OCI-LY1 (cell line): ENCODE measurements at regions not wholly inside any gene's neighbourhood (a gene's known extent, or its start where the extent isn't known, plus 50 kb on each side); places are given as distances from the start of the nearest gene placed in this dataset.

Experiments used
- H2AFZ ChIP-seq: fragments of 200-600 bp; sonication (generic), shearing (Covaris generic); 2 replicates; pipeline ENCODE4 v1.6.0; 2014; ENCODE audit warnings: antibody characterized with exemption, mild to moderate bottlenecking, low read length
- H3F3A ChIP-seq: fragments of 200-600 bp; sonication (generic), shearing (Covaris generic); 2 replicates; pipeline ENCODE4 v1.6.0; 2014; ENCODE audit warnings: mild to moderate bottlenecking, antibody characterized with exemption, low read length, moderate library complexity; ENCODE audit not compliant: insufficient read depth
- H3K27ac ChIP-seq: fragments of 200-600 bp; sonication (generic); 2 replicates; pipeline ENCODE4 v1.5.1; 2014; ENCODE audit warnings: low read length, mixed run types, mild to moderate bottlenecking, low read depth; ENCODE audit not compliant: poor library complexity, severe bottlenecking
- H3K27me3 ChIP-seq: fragments of 200-600 bp; sonication (generic); 2 replicates; pipeline ENCODE4 v1.6.0; 2014; ENCODE audit warnings: antibody characterized with exemption, mild to moderate bottlenecking, low read length, moderate library complexity; ENCODE audit not compliant: insufficient read depth
- H3K36me3 ChIP-seq: fragments of 200-600 bp; sonication (generic); 2 replicates; pipeline ENCODE4 v1.6.1; 2014; ENCODE audit warnings: mild to moderate bottlenecking, antibody characterized with exemption, low read length, moderate library complexity, mixed read lengths; ENCODE audit not compliant: insufficient read depth
- H3K4me1 ChIP-seq: fragments of 200-600 bp; sonication (generic); 2 replicates; pipeline ENCODE4 v1.5.1; 2014; ENCODE audit warnings: mild to moderate bottlenecking, low read length, moderate library complexity; ENCODE audit not compliant: insufficient read depth, severe bottlenecking
- H3K4me2 ChIP-seq: fragments of 200-600 bp; sonication (generic), shearing (Covaris generic); 2 replicates; pipeline ENCODE4 v1.6.1; 2014; ENCODE audit warnings: low read length
- H3K4me3 ChIP-seq: fragments of 200-600 bp; sonication (generic); 2 replicates; pipeline ENCODE4 v1.5.1; 2014; ENCODE audit warnings: low read length, low read depth, mild to moderate bottlenecking, mixed read lengths; ENCODE audit not compliant: poor library complexity, severe bottlenecking
- H3K79me2 ChIP-seq: fragments of 200-600 bp; shearing (Covaris generic); 2 replicates; pipeline ENCODE4 v1.6.1; 2016; ENCODE audit warnings: mixed run types, low read length, mixed read lengths; ENCODE audit not compliant: insufficient read depth
- H3K9ac ChIP-seq: fragments of 200-600 bp; sonication (generic), shearing (Covaris generic); 2 replicates; pipeline ENCODE4 v1.6.1; 2014; ENCODE audit warnings: mild to moderate bottlenecking, low read length, mixed read lengths
- H3K9me2 ChIP-seq: fragments of 200-600 bp; sonication (generic), shearing (Covaris generic); 2 replicates; pipeline ENCODE4 v1.6.1; 2014; ENCODE audit warnings: low read depth, mild to moderate bottlenecking, low read length, mixed read lengths
- H3K9me3 ChIP-seq: fragments of 200-600 bp; shearing (Covaris generic); 2 replicates; pipeline ENCODE4 v1.6.1; 2014; ENCODE audit warnings: low read length, mixed read lengths
- H4K20me1 ChIP-seq: fragments of 200-600 bp; sonication (generic), shearing (Covaris generic); 2 replicates; pipeline ENCODE4 v1.6.0; 2016; ENCODE audit warnings: mild to moderate bottlenecking, low read length; ENCODE audit not compliant: insufficient read depth
- CTCF ChIP-seq: fragments of 200-600 bp; sonication (generic), shearing (Covaris generic); IDR thresholded peaks from 2 replicates; pipeline ENCODE4 v1.5.1; 2017; ENCODE audit warnings: mild to moderate bottlenecking, antibody characterized with exemption, low read length, moderate library complexity, mixed read lengths
- EZH2 ChIP-seq: fragments of 200-600 bp; sonication (generic), shearing (Covaris generic); IDR thresholded peaks from 2 replicates; pipeline ENCODE4 v1.8.0; 2017; ENCODE audit warnings: borderline replicate concordance, mixed run types, mild to moderate bottlenecking, antibody characterized with exemption, low read length, moderate library complexity, mixed read lengths

- Histone ChIP-seq H3K27me3 (no peaks in the 10 kb centered on the region), H3K79me2 (no peaks in the 10 kb centered on the region), H3K9me2 (no peaks in the 10 kb centered on the region), H3K9ac (no peak overlapping the region), H3K27ac (no peak overlapping the region), H3K4me1 (no peaks in the 10 kb centered on the region), H3K4me2 (no peak overlapping the region), H3K9me3 (no peaks in the 10 kb centered on the region), H3F3A (no peaks in the 10 kb centered on the region), H2AFZ (no peak overlapping the region), H4K20me1 (no peaks in the 10 kb centered on the region), H3K36me3 (no peaks in the 10 kb centered on the region), H3K4me3 (no peak overlapping the region)
- no peak for TF ChIP-seq EZH2
- TF ChIP-seq CTCF = no peak
Measured at GRCh38 chr13:79688741-79689140, 207.8 kb downstream of the NDFIP2 start.

GRCh38 chr13:79686441-79686840, 205.5 kb downstream of the NDFIP2 start:
- Histone ChIP-seq H2AFZ (no peak overlapping the region), H3K9me2 (no peaks in the 10 kb centered on the region), H3K9ac (no peak overlapping the region), H3K27me3 (no peaks in the 10 kb centered on the region), H4K20me1 (no peaks in the 10 kb centered on the region), H3K9me3 (no peaks in the 10 kb centered on the region), H3K4me3 (no peak overlapping the region), H3K27ac (no peak overlapping the region), H3K79me2 (no peaks in the 10 kb centered on the region), H3K36me3 (no peaks in the 10 kb centered on the region), H3F3A (no peaks in the 10 kb centered on the region), H3K4me2 (no peak overlapping the region), H3K4me1 (no peaks in the 10 kb centered on the region)
- no peak for TF ChIP-seq CTCF
- no peak for TF ChIP-seq EZH2

- no peaks in the 10 kb centered on the region for H3K36me3 ChIP-seq
- no peaks in the 10 kb centered on the region for H3F3A ChIP-seq
- H3K79me2 ChIP-seq = no peaks in the 10 kb centered on the region
- no peak overlapping the region for H3K4me3 ChIP-seq
- H3K27ac ChIP-seq = no peak overlapping the region
- no peaks in the 10 kb centered on the region for H3K4me1 ChIP-seq
- TF ChIP-seq EZH2 = no peak
- no peak for TF ChIP-seq CTCF
- H3K9ac ChIP-seq = no peak overlapping the region
- no peaks in the 10 kb centered on the region for H3K9me3 ChIP-seq
- no peaks in the 10 kb centered on the region for H3K27me3 ChIP-seq
- no peak overlapping the region for H2AFZ ChIP-seq
- H3K4me2 ChIP-seq = no peak overlapping the region
- no peaks in the 10 kb centered on the region for H3K9me2 ChIP-seq
- no peaks in the 10 kb centered on the region for H4K20me1 ChIP-seq
Measured at GRCh38 chr13:79684371-79684770, 203.4 kb downstream of the NDFIP2 start.
